Ectodermal cell (in vitro differentiated cells): ENCODE measurements at regions not wholly inside any gene's neighbourhood (a gene's known extent, or its start where the extent isn't known, plus 50 kb on each side); places are given as distances from the start of the nearest gene placed in this dataset.

ENCODE experiments used
- H3K27ac ChIP-seq: 2 replicates; pipeline ENCODE4 v1.7.0; 2013; ENCODE audit warnings: mild to moderate bottlenecking, low read depth, low read length; ENCODE audit not compliant: insufficient read depth, poor library complexity, severe bottlenecking
- H3K27me3 ChIP-seq: 2 replicates; pipeline ENCODE4 v1.7.0; 2013; ENCODE audit warnings: mild to moderate bottlenecking, low read length; ENCODE audit not compliant: insufficient read depth, control insufficient read depth, poor library complexity, severe bottlenecking
- H3K36me3 ChIP-seq: one replicate; pipeline ENCODE4 v1.7.0; 2013; ENCODE audit warnings: low read length; ENCODE audit not compliant: control insufficient read depth, insufficient read depth
- H3K4me1 ChIP-seq: one replicate; pipeline ENCODE4 v1.7.0; 2013; ENCODE audit warnings: low read length; ENCODE audit not compliant: control insufficient read depth, insufficient read depth
- H3K4me3 ChIP-seq: 2 replicates; pipeline ENCODE4 v1.7.0; 2013; ENCODE audit warnings: low read depth, low read length, control low read depth; ENCODE audit not compliant: insufficient read depth
- H3K9me3 ChIP-seq: 2 replicates; pipeline ENCODE4 v1.7.0; 2013; ENCODE audit warnings: mild to moderate bottlenecking, low read length, moderate library complexity; ENCODE audit not compliant: control insufficient read depth
- WGBS, 2 experiments: methylation state at CpG; one replicate each; pipeline ENCODE4 v1.1.7; 2013; ENCODE audit warnings: missing lambda C conversion rate in 2 of 2; 5-methylcytosine and 5-hydroxymethylcytosine counted together

DNA sequence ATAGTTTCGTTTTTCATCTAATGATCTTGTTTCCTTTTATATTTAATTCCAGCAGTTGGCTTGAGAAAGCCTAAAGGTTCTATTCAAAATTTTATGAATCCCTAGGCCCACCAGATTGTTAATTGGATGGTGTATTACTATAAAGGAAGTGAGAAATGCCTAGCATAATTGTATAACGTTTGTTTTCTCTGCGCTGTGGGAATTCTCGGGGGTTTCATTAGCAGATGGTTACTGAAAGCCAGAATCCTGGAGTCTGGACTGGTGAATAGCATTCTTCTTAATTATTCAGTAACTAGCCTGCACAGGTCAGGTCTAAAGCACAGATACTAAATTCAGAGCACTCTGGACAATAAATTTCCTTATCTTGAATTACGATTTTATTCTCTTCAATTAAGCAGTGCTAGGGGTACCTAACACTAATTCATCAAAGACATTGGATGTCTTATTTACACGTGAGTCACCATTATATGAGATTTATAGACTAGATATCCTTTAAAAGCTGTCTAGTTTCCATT, 459.4 kb downstream of the DTHD1 start:
- no peaks in the 10 kb centered on the region for H3K36me3 ChIP-seq
- H3K9me3 ChIP-seq, result no peaks in the 10 kb centered on the region
- no peak overlapping the region for H3K27ac ChIP-seq
- no peaks in the 10 kb centered on the region for H3K4me1 ChIP-seq
- 80 to 86% methylated on average over 4 to 6 of the region's 6 CpGs for WGBS, 2 experiments
- H3K27me3 ChIP-seq, result no peaks in the 10 kb centered on the region
- no peak overlapping the region for H3K4me3 ChIP-seq

DNA sequence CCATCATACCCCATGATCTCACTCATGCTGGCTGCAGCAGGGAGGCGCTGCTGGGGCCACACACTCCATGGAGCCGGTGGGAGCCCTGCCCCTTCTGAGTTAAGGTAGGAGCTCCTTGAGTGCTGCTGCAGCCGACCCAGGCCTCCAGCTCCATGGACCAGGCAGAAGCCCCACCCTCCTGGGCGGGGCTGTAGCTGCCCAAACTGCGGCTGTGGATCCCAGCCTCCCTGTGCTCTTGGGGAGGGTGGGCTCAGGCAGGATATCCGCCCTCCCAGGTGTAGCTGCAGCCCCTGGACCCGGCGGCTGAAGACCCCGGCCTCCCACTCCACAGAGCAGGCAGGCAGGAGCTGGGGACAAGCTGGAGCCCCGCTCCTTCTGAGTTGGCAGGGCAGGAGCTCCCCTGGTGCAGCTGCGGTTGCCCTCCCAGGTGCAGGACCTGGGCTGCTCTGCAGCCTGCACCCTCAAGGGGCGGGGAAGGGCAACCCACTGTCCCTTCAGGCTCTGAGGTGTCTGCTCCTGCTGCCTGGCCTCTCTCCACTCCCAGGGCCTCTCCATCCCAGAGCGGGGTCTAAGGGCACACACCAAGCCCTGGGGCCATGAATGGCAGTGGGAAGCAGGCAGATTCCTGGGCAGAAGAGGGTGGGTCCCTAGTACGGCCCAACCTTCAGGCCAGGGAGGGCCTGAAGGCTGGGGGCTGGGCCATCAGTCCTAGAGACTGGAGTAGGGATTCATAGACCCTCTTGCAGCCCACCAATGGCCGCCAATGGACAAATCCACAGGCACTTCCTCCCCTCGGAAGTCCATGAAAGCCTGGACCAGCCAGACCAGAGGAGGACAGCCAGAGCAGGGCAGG, 466.1 kb downstream of the DTHD1 start:
- Histone ChIP-seq H3K27ac (no peak overlapping the region), H3K4me3 (no peak overlapping the region), H3K27me3 (no peaks in the 10 kb centered on the region), H3K9me3 (no peaks in the 10 kb centered on the region), H3K36me3 (no peaks in the 10 kb centered on the region), H3K4me1 (no peaks in the 10 kb centered on the region)
- WGBS, 2 experiments, result 89 to 94% methylated on average over 16 of the region's 16 CpGs

DNA sequence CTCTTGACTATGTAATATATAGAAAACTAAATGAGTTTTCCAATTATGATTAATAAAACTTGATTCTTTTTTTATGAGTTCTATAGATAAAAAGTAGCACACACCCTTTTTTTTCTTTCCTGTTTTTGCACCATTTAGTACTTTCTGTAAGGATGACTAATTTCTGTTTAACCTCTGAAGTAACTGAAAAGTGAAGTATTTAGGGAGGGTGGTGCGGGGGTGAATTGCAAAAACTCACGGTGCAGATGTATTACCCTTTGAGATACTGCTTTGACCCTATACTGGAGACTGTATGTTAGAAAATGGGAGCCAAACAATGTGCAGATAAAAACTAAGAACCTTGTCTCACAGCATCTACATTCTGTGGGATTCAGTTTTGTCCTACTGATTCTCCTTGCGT, 471.6 kb downstream of the DTHD1 start:
- WGBS, 2 experiments, result 91 to 97% methylated on average over 3 of the region's 3 CpGs
- no peak overlapping the region for H3K27ac ChIP-seq
- no peaks in the 10 kb centered on the region for H3K36me3 ChIP-seq
- no peaks in the 10 kb centered on the region for H3K9me3 ChIP-seq
- no peaks in the 10 kb centered on the region for H3K27me3 ChIP-seq
- no peaks in the 10 kb centered on the region for H3K4me1 ChIP-seq
- no peak overlapping the region for H3K4me3 ChIP-seq

- Histone ChIP-seq H3K27ac (no peak overlapping the region), H3K27me3 (no peaks in the 10 kb centered on the region), H3K36me3 (no peaks in the 10 kb centered on the region), H3K4me3 (no peak overlapping the region), H3K4me1 (no peaks in the 10 kb centered on the region), H3K9me3 (no peaks in the 10 kb centered on the region)
- WGBS, 2 experiments, result 88 to 89% methylated on average over 3 of the region's 3 CpGs
These were observed 476.3 kb downstream of the DTHD1 start for GRCh38 chr4:36757580-36758311.

- no peaks in the 10 kb centered on the region for H3K36me3 ChIP-seq
- H3K4me1 ChIP-seq, result no peaks in the 10 kb centered on the region
- no peaks in the 10 kb centered on the region for H3K9me3 ChIP-seq
- H3K27me3 ChIP-seq, result no peaks in the 10 kb centered on the region
- WGBS, 2 experiments, result 63 to 66% methylated on average over 8 of the region's 9 CpGs
- no peak overlapping the region for H3K4me3 ChIP-seq
- no peak overlapping the region for H3K27ac ChIP-seq
These were observed 477.1 kb downstream of the DTHD1 start for GRCh38 chr4:36758312-36759178.

DNA sequence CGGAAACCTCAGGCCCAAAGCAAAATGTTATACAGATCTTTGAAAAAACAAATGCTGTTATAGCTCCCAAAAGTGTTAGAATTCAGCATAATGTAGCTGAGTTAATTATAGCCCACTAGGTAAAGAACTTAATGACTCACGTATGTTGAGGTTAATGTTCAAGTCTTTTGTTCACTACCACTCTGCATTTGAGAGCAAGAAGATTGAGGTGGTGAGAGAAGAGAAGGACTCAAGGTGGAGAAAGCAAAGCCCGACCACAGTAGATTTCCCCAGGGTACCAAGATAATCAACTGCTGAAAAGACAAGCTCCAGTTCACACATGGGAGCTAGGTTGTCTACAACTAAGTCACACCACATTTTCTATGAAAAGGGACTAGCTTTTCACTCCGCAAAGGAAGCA, 480.2 kb downstream of the DTHD1 start:
- Histone ChIP-seq H3K4me3 (no peak overlapping the region), H3K27ac (no peak overlapping the region), H3K4me1 (no peaks in the 10 kb centered on the region), H3K27me3 (no peaks in the 10 kb centered on the region), H3K36me3 (no peaks in the 10 kb centered on the region), H3K9me3 (no peaks in the 10 kb centered on the region)
- 80% methylated on average over 4 of the region's 4 CpGs for WGBS, 2 experiments

DNA sequence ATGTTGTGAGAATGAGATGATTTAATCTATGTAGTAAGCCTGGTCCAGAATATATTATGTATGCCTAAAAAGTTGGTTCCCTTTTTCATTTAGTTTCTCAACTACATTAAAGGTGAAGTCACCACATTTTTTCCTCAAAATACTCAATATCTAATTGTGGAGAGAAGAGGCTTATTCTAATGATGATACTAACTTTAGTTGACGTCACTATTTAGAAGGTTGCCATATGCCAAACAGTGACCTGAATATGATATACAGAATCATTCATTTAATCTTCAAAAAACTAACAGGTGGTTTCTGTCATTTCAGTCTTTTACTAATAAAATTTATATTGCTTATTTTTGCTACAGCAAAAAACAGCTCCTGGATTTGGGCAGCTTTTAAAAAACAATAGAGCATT, 480.7 kb upstream of the NWD2 start:
- H3K4me1 ChIP-seq, result no peaks in the 10 kb centered on the region
- H3K27me3 ChIP-seq, result no peaks in the 10 kb centered on the region
- H3K36me3 ChIP-seq, result no peaks in the 10 kb centered on the region
- 100% methylated on average over 1 of the region's 1 CpG; no CpG with 5 or more reads in 1 of the 2 experiments for WGBS, 2 experiments
- H3K4me3 ChIP-seq, result no peak overlapping the region
- H3K27ac ChIP-seq, result no peak overlapping the region
- no peaks in the 10 kb centered on the region for H3K9me3 ChIP-seq

DNA sequence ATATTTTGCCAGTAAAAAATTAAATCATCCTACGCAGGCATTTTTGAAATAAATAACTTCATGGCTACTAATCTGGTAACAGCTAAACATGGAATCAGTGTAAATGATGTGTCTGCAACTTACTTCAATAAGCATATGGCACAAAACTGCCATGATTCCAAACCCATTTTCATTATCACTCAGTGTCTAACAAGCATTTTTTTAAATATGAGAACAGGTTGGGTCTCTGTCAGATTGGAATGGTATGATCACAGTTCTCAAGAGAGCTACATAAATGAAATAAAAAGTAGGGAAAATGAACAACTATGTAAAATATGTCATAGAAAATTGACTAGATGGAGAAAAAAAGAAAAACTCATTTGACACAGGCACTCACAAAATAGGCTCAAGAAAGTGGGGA, 476.9 kb upstream of the NWD2 start:
- Histone ChIP-seq H3K27ac (no peak overlapping the region), H3K4me3 (no peak overlapping the region), H3K27me3 (no peaks in the 10 kb centered on the region)

GRCh38 chr4:36771411-36772153, 473.0 kb upstream of the NWD2 start:
- no peaks in the 10 kb centered on the region for H3K4me1 ChIP-seq
- H3K36me3 ChIP-seq, result no peaks in the 10 kb centered on the region
- H3K9me3 ChIP-seq, result no peaks in the 10 kb centered on the region
- H3K27ac ChIP-seq, result no peak overlapping the region
- H3K27me3 ChIP-seq, result no peaks in the 10 kb centered on the region
- no peak overlapping the region for H3K4me3 ChIP-seq
- 40 to 74% methylated on average over 1 to 2 of the region's 2 CpGs for WGBS, 2 experiments

More for the DNA sequence above, 476.9 kb upstream of the NWD2 start:
- WGBS, 2 experiments, result 88% methylated on average over 1 of the region's 1 CpG; no CpG with 5 or more reads in 1 of the 2 experiments
- no peaks in the 10 kb centered on the region for H3K4me1 ChIP-seq
- H3K9me3 ChIP-seq, result no peaks in the 10 kb centered on the region
- no peaks in the 10 kb centered on the region for H3K36me3 ChIP-seq
